Fibroblast of skin of left biceps (primary cell): ENCODE measurements at regions not wholly inside any gene's neighbourhood (a gene's known extent, or its start where the extent isn't known, plus 50 kb on each side); places are given as distances from the start of the nearest gene placed in this dataset.

Experiments
- DNase-seq, 2 experiments: peaks; one replicate each; pipeline ENCODE4 v3.0.0-alpha.2; 2013; ENCODE audit warnings: low read depth in 2 of 2

DNA sequence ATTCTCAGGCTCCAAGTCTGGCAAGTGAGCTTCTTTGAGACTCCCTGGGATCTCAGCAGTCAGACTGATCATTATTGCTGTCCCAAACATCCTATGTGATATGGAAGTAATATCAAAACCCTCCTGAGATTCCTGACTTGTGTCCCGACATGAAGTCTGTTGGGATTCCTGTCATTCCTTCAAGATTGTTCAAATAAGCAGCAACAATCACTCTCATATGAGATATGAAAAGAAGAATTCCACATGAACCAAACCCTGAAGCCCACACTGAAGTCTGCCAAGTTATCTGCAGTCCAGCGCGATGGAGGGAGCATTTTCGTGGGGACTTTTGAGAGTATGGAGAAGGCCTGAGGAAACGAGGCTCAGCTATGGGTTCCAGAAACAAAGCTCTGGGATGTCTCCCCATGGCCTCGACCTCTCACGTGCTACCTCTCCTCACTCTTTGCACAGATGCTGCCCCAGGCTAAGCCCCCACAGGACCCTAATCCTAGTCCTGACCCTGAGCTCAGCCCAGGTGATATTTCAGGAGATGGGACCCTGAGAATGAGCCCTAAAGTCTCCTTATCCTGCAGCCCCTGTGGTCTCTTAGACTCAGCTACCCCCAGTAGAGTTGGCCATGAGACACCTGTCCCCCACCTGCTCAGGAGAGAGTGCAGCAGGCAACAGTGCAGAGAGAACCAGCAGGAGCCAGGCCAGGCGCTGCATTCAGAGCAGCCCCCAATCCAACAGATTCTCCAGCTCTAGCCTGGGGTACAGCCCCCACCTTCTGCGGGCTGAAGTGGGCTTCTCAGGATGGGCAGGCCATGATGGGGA lies 100.2 kb downstream of the GGTLC2 start:
- no peak for DNase-seq

DNA sequence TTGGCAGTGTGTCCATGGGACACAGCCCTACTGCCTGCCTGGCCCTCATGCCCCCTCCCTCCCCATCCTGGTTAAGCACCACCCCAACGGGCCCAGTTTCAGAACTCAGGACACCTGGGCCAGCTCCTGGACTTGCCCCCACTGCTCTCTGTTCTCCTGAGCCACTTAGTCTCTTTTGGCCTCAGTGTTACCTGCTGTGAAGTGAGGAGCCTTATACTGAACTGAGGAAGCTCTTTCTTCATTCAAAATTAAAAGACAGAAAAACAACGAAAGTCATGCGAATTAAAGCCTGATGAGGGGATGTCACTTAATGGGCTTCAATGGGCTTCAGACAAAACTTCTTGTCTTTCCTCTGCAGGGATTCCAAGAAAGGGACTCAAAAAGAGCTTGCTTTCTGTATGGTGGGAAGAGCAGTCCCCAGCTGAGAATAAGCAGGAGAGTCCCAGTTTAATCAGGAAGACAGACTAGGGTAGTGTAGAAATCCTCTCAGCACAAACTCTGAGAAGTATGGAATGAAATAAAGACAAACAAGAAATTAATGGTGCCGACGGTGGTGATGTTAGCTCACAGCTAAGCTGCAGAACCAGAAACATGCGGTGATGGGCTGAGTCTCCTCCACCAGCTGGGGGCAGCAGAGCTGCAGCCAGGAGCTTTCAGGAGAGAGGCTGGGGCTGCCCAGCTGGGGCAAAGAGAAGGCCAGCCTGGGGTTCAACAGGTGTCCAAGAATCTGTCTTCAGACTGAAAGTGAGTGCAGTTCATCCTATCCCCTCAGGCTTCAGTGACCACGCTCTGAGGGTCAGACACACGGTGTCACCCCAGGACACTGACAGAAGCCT lies 101.0 kb downstream of the GGTLC2 start:
- no peak for DNase-seq

DNA sequence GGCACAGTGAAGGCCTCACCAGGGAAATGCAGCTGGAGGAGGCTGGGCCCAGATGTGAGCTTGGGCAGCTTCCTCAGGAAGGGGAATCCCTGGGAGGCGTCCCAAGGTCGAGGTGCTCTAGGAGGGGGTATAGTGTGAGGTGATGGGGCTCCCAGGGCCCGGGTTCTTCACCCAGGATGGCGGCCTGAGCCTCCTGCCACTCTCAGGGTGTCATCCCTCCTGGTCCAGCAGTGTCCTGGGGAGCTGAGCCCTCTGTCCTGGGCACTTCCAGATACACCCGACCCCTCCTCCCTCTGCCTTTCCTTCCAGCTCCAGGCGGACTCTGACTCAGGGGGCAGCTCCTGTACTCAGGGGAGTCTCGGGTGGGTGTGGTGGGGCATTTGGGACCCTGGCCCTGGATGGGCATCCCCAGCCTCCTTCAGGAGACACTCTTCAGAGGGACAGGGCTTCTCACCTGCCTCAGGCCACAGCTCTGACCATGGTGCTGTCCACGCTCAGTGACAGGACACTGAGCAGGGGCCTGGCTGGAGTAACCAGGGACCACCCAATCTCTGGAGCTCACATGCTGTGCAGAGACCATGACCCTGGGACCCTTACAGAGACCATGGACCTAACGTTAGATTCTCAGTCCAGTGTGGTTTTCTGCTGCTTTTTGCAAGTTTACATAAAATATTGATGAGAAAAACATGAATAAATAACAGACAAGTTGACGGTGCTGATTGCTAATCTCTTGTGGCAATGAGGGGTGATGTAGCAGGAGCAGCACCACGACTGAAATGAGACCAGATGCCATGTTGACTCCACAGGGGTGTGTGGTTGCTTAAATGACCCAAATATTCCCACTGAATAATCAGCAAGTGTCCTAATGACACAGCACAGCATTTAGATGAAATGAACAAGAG lies 101.9 kb downstream of the GGTLC2 start:
- no peak for DNase-seq

DNA sequence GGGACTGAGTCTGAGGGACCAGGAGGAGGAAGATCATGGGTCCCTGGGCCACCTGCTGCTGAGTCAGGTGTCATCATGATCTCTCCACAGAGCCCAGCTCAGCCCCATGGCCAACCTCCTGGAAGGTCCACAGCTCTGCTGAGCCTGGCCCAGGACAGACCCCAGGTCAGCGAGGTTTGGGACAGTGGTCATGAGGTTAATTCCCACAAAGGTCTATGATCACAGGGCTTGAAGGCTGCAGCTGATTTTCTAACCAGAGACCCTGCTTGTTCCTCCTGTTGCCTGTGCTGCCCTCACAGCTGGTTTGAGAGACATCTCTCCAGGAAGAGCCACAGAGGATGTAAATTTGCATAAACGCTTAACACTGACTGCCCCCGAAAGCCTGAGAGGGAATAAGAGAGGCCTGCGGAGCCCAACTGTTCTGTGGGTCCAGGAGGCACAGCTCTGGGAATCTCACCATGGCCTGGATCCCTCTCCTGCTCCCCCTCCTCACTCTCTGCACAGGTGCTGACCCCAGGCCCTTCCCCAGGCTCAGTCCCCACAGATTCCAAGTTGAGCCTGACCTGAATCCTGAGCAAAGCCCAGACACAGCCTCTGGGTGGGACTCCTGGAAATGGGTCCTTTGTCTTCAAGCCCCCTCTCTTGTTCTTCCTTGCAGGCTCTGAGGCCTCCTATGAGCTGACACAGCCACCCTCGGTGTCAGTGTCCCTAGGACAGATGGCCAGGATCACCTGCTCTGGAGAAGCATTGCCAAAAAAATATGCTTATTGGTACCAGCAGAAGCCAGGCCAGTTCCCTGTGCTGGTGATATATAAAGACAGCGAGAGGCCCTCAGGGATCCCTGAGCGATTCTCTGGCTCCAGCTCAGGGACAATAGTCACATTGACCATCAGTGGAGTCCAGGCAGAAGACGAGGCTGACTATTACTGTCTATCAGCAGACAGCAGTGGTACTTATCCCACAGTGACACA lies 102.8 kb downstream of the GGTLC2 start:
- no peak for DNase-seq

DNA sequence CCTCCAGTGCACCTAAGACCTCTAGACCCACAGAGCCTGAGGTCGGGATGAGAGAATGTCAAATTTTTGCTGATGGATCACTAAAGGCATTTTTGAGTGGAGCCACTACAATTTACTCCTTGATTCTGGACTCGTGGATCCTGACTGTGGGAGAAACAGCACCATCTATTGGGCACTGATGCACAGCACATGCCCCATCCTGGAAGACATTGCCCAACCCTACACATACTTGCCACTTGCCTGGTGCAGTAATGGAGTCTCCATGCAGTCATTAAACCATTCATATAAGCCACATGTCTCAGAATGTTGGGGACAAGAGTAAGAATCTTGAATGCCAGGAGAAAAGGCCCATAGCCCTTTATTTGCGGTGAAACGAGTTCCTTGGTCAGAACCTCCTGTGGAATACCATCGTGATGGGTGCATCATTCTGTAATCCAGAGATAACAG lies 103.9 kb downstream of the GGTLC2 start:
- no peak for DNase-seq

DNA sequence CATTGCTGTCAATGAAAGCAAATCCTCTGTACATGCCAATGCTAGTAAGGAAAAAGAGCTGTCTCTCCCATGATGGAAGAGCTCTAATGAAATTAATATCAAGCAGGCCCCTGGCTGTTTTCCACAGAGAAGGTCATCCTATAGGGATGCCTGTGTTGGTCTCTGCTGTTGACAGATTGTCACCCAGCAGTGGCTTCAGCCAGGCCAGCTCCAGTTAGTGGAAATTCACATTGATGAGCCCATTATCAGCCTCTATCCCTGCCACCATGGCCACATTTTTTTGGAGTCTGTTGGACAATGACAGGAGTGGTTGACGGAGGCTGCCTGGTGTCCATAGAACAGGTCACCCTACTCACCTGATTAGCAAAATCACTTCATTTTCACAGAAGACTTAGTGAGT lies 104.3 kb downstream of the GGTLC2 start:
- no peak for DNase-seq

DNA sequence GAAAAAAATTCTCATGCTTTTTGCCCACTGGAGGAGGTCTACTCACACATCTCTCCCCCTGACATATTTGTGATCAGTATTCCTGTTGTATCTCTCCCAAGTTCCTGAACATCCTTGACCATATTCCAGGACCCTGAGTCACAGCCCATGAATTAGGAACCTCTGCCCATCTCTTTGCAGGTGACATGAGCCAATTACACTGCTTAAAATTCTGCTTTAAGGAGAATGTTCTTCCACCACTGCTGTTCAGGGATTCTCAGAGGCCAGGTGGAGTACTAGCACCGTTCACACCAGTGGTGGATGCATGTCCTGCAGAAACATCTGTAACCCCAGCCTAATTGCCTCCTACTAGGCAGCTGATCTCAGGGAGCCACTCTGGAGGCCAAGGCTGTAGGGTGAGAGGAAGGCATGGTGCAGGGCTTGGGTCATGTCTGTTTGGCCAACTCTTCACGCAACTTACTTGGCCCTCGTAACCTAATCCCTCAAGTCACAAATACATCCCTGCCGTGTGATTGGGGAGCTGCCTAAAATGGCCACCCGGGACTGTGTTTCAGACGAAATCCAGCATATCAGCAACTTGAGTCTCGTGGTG lies 104.8 kb downstream of the GGTLC2 start:
- DNase-seq: no peak

DNA sequence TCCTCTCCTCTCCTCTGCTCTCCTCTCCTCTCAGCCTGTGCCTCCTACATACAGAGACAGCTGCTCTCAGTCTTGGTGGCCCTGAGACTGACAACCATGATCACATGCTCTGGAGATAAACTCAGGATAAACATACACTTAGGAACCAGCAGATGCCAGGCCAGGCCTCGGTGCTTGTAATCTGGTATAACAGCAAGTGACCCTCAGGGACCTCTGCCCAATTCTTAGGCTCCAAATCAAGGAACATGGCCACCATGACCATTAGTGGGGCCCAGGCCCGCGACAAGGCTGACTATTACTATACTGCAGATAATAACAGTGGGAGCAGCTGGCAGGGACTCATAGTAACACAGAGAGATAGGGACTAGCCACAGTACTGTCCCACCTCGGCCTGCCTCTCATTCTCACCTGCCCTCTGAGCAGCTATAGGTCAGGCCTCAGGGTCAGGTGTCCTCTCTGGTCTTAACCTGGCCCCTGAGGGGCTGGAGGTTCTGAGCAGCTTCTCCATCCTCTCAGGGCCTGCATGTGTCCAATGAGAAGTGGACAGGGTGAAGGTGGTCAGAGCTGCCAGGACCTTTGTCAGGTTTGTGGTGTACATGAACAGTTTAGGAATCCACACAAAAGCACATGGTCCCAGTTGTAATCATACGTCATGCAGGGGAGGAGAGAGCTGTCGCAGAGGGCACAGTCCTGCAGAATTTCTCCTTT lies 106.1 kb downstream of the GGTLC2 start:
- no peak for DNase-seq

DNA sequence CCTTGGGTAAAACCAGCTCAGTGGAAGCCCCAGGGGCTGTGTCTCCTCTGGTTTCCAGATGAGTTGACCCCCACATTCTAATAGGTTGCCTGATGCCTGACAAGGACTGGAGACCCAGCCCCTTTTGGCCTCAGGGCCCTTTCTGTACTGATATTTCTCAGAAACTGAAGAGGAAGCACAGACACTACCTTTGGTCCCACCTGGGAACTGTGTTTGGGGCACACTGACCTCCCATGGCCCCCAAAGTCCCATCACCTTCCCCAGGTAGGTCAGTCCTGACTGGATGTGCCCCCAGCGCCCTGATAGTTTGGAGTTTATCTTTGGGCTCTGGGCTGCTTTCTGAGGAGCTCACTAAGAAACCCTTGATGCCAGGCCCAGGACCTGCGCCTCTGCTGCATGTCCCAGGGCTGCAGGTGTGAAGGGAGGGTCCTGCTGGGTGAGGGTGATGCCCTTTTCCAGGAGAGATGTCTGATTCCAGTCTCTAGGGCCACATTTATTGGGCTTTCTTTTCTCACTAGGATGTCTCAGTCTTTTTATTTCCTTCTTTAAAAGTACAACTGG lies 106.7 kb downstream of the GGTLC2 start:
- no peak for DNase-seq

DNA sequence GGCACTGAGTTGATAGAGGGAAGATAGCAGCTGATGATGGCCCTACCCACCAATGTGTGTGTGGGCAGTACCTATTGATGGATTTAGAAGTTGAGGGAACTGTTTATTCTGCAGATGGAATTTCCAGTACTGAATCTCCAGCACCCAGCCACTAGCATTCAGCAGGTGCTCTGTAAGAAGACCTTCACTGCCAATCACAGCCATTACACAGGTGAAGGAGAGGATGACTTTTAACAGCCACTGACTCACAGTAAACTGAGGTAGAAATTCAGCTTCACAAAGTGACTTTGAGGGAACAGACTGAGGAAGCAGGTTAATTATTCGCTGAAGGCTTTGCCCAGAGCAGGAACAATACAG lies 107.8 kb downstream of the GGTLC2 start:
- no peak for DNase-seq

DNA sequence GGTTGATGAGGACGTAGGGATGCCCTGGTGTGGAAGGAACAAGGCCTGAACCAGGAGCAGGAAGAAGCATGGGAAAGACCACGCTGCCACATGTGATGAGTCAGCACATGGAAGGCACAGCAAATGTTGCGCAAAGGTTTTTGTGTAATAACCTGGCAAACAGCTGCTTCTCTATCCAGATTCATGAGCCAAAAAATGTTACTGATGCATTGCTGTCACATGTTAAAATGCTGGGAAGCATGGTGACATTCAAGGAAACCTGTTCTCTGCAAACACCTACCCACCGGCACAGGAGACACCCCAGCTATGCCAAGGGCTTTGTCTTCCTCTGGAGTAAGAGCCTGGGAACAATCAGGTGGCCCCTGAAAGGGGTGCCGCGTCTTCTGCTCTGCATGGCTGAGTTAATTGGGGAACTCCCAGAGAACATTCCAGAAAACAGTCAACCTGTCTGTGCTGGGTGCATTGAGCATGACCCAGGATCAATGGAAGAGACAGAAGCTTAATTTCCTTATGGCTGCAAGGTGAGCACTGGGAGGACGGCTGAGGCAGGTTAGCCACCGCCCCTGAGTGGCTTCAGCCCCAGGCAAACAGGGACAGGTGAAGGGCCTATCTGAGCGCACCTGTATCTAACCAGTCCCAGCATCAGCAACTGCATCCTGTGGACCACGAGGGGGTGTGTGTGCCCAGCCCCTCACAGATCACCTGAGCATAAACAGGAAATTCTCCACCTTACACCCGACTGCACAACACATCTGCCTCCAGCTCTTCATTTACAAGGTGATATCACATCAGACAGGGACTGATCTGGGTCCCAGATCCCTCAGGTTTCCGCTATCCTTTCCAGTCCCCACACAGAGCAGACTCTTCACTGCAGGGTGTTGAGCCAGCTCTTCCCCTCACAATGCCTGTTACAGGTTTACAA lies 108.4 kb downstream of the GGTLC2 start:
- peak in 1 of 2 experiments; percentile 5 for DNase-seq

DNA sequence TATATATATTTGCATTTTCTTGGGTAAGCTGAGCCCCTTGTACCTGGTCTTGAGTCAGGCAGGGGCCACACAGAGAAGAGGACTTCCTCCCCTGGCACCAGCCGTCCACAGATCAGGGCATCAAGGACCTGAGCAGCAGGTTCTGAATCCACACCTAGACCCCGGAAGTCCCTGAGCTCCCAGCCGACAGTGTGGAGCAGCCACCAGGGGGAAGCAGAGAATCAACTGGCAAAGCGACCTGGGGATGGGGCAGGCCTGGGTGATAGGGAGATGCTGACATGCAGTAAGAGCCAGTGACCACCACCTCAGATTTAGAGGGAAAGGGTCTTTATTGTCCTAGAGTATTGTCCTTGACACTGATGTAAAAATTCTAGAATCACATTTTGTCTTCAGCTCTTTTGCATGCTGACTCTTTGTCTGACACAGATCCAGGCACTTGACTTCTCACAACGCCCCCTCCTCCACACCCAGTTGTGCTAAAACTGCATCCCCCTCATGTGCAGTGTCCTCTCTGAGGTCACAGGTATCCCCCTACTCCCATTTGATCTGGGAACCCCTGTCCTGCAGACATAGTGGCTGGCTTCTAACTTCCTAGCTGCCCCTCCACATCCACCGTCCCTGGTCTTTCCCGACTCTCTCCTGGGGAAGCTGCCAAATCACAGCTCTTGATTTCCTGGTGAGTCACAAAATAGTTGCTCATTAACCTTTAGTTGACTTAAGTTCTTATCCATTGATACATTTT lies 109.3 kb downstream of the GGTLC2 start:
- no peak for DNase-seq

DNA sequence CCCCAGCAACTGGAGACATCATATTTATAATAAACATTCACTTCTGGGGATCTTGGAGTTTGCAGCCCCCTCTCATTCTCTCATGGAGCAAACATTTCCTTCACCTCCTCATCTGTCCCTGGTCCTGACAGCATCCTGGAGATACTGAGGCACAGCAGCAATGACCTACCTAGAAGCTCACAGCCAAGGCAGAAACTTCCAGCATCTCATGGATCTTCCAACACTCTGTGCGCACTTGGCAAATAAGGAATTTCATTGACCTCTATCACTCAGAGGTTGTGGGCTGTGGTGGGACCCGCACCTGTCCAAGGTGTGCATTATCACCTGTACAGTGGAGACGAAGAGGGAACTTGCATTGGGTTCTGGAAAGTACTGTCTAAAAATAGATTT lies 109.8 kb downstream of the GGTLC2 start:
- no peak for DNase-seq

DNA sequence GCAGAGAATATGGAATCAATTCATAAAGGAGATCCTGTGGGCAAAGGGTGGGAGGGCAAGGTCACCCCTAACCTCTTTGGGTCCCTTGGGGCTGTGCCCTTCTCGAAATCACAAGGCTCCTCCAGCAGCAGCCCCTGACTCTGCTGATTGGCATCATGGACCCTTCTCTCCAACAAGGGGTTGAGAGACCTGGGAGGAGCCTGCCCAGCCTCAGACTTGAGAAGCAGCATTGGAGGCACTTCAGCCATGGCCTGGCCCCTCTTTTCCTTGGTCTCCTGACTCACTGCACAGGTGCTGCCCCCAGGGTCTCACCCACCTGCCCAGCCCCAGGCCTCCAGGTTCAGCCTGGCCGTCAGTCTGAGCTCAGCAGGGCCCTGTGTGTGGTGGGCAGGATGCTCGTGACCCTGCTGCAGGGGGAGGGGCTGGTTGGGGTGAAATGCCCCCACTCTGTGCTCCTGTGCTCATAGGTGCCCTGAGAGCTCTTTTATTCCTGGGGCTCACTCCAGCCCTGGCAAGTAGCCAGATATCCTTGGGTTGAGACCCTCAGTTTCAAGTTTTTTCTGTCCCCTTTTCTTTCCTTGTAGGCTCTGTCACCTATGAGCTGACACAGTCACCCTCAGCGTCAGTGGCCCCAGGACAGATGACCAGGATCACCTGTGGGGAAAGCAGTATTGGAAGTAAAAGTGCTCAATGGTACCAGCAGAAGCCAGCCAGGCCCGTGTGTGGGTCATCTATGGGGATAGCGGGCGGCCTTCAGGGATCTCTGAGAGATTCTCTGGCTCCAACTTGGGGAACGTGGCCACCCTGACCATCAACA lies 110.8 kb downstream of the GGTLC2 start:
- DNase-seq: no peak

DNA sequence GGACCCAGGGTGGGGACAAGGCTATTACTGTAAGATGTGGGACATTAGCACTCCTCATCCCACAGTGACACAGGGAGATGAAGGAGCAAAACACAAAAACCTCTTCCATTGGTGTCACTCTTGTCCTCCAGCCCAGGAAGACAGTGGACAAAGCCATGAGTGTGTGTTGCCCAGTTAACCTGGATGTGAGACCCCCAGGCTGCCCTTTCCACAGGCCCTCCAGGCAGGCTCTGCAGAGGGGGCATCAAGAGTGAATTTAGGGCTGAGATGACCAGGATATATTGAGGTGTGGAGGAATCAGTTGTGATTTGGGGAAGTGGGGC lies 111.3 kb downstream of the GGTLC2 start:
- DNase-seq: no peak

DNA sequence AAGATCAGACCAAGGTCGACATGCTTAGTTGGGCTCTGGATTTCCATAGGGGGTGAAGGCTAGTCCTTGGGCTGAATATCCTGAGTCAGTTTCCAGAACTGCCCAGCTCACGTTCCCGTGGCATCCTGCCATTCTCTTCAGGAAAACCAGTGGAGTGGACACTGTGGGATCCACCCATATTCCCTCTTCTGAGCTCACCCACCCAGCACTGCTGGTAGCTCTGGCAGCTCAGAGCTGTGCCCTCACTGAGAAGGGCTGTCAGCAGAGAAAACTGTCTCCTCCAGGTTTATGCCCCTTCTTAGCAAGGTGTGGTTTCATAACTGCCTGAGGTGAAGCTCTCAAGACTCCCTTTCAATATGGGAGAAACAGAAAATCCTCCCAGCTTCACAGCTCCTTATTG lies 111.7 kb downstream of the GGTLC2 start:
- no peak for DNase-seq
